ENCODE measurements at regions not wholly inside any gene's neighbourhood (a gene's known extent, or its start where the extent isn't known, plus 50 kb on each side); places are given as distances from the start of the nearest gene placed in this dataset.
"Not testable (repeated sequence)": the region's sequence is repeated elsewhere in the genome, so short reads cannot be mapped to it uniquely, and the experiment has no call there.

DNA sequence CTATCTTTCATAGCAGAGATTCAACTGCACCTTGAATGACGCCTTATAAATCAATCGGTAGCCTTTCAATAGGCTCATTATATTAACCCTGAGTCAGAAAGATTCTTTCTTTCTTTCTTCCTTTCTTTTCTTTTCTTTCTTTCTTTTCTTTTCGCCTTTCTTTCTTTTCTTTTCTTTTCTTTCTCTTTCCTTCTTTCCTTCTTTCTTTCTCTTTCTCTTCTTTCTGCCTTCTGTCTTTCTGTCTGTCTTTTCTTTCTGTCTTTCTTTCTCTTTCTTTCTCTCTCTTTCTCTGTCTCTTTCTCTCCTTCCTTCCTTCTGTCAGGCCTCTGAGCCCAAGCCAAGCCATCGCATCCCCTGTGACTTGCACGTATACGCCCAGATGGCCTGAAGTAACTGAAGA, 86.0 kb upstream of the CLINT1 start:
- Mint-ChIP-seq H3K36me3 (ENCODE audit: unreplicated experiment) (no peaks in the 10 kb centered on the region), H3K27me3 (ENCODE audit: unreplicated experiment) (no peaks in the 10 kb centered on the region), H3K4me1 (ENCODE audit: unreplicated experiment) (peaks cover 11% of the 10 kb centered on the region), H3K4me3 (ENCODE audit: unreplicated experiment) (no peak overlapping the region), H3K27ac (ENCODE audit: unreplicated experiment) (no peak overlapping the region), H3K9me3 (ENCODE audit: unreplicated experiment) (no peaks in the 10 kb centered on the region)
- no peak for DNase-seq (ENCODE audit: extremely low spot score, unreplicated experiment)
- no peak for TF ChIP-seq CTCF (IDR thresholded peaks at IDR 0.05)

DNA sequence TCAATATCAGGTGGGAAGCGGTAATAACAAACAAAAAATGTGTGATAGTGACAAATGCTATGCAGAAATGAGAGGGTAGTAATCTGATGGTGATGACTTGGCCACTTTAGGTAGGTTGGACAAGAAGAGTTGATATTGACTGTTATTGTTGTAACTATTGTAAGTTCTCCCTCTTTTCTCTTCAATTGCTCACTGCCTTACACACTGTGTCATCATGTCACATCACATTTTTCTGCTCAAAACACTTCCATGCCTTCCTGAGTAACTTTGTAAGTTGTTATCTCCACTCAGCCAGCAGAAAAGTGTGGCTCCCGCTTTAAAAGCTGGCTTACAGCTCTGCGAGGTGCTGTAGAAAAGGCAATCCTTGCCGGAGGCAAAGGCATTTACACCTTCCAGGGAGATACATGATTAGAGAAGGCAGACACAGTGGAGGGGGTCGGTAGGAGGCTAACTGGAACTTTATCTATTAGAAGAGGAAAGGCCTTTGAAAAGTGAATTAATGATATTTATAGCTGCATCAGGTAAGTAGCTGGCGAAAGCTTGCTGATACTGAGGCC, 85.2 kb upstream of the CLINT1 start:
- Mint-ChIP-seq H3K27ac (ENCODE audit: unreplicated experiment) (no peak overlapping the region), H3K9me3 (ENCODE audit: unreplicated experiment) (no peaks in the 10 kb centered on the region), H3K36me3 (ENCODE audit: unreplicated experiment) (no peaks in the 10 kb centered on the region), H3K4me3 (ENCODE audit: unreplicated experiment) (no peak overlapping the region), H3K4me1 (ENCODE audit: unreplicated experiment) (peaks cover 11% of the 10 kb centered on the region), H3K27me3 (ENCODE audit: unreplicated experiment) (no peaks in the 10 kb centered on the region)
- no peak for DNase-seq (ENCODE audit: extremely low spot score, unreplicated experiment)
- TF ChIP-seq CTCF (IDR thresholded peaks at IDR 0.05), result no peak

- Mint-ChIP-seq H3K27ac (ENCODE audit: unreplicated experiment) (no peak overlapping the region), H3K27me3 (ENCODE audit: unreplicated experiment) (no peaks in the 10 kb centered on the region), H3K4me1 (ENCODE audit: unreplicated experiment) (no peaks in the 10 kb centered on the region), H3K4me3 (ENCODE audit: unreplicated experiment) (no peak overlapping the region), H3K9me3 (ENCODE audit: unreplicated experiment) (no peaks in the 10 kb centered on the region), H3K36me3 (ENCODE audit: unreplicated experiment) (no peaks in the 10 kb centered on the region)
- DNase-seq (ENCODE audit: extremely low spot score, unreplicated experiment), result no peak
- TF ChIP-seq CTCF (IDR thresholded peaks at IDR 0.05), result no peak
These were observed 83.7 kb upstream of the CLINT1 start for GRCh38 chr5:157942595-157942994.

DNA sequence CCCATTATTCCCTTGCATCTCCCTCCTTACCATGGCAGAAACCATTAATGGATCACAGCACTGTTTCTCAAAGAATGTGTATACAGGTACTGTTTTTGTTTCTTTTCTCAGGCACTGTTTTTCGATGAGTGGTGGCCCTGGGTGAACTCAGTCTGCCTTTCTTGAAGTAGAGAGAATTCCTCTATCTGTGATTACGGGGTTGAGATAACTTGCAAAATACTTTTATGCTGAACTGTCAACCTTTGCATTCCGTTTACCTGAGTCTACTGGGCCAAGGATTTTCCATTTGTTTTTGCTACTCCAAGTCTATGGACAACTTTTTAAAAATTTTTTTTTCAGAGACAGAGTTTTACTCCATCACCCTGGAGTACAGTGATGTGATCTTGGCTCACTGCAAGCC, 82.7 kb upstream of the CLINT1 start:
- no peaks in the 10 kb centered on the region for H3K27me3 Mint-ChIP-seq (ENCODE audit: unreplicated experiment)
- no peak for DNase-seq (ENCODE audit: extremely low spot score, unreplicated experiment)
- H3K4me1 Mint-ChIP-seq (ENCODE audit: unreplicated experiment), result no peaks in the 10 kb centered on the region

DNA sequence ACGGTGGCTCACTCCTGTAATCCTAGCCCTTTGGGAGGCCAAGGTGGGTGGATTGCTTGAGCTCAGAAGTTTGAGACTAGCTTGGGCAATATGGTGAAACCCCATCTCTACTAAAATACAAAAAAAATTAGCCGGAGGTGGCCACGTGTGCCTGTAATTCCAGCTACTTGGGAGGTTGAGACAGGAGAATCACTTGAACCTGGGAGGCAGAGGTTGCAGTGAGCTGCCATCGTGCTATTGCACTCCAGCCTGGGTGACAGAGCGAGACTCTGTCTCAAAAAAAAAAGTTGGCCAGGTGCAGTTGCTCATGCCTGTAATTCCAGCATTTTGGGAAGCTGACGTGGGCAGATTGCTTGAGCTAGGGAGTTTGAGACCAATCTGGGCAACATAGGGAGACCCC, 79.2 kb upstream of the CLINT1 start:
- H3K27me3 Mint-ChIP-seq (ENCODE audit: unreplicated experiment); DNase-seq (ENCODE audit: extremely low spot score, unreplicated experiment); H3K36me3 Mint-ChIP-seq (ENCODE audit: unreplicated experiment); H3K27ac Mint-ChIP-seq (ENCODE audit: unreplicated experiment); H3K4me1 Mint-ChIP-seq (ENCODE audit: unreplicated experiment); H3K4me3 Mint-ChIP-seq (ENCODE audit: unreplicated experiment); H3K9me3 Mint-ChIP-seq (ENCODE audit: unreplicated experiment): not testable (repeated sequence)

More for the DNA sequence above, 82.7 kb upstream of the CLINT1 start:
- Mint-ChIP-seq H3K4me3 (ENCODE audit: unreplicated experiment) (no peak overlapping the region), H3K9me3 (ENCODE audit: unreplicated experiment) (no peaks in the 10 kb centered on the region), H3K27ac (ENCODE audit: unreplicated experiment) (no peak overlapping the region), H3K36me3 (ENCODE audit: unreplicated experiment) (no peaks in the 10 kb centered on the region)
- no peak for TF ChIP-seq CTCF (IDR thresholded peaks at IDR 0.05)

DNA sequence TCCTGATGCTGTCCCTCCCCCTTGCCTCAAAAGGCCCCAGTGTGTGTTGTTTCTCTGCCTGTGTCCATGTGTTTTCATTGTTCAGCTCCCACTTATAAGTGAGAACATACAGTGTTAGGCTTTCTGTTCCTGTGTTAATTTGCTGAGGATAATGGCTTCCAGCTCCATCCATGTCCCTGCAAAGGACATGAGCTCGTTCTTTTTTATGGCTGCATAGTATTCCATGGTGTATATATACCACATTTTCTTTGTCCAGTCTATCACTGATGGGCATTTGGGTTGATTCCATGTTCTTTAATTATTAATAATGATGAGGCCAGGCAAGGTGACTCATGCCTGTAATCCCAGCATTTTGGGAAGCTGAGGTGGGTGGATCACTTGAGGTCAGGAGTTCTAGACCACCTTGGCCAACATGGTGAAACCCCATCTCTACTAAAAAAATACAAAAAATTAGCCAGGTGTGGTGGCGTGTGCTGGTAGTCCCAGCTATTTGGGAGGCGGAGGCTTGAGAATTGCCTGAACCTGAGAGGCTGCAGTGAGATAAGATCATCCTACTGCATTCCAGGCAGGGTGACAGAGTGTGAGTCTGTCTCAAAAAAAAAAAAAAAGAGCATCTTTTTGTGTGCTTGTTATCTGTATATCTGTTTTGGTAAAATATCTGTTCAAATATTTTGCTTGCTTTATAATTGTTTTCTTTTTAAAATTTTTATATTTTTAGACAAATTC, 78.0 kb upstream of the CLINT1 start:
- H3K27me3 Mint-ChIP-seq (ENCODE audit: unreplicated experiment); H3K27ac Mint-ChIP-seq (ENCODE audit: unreplicated experiment); H3K9me3 Mint-ChIP-seq (ENCODE audit: unreplicated experiment); H3K4me1 Mint-ChIP-seq (ENCODE audit: unreplicated experiment); H3K36me3 Mint-ChIP-seq (ENCODE audit: unreplicated experiment); DNase-seq (ENCODE audit: extremely low spot score, unreplicated experiment); H3K4me3 Mint-ChIP-seq (ENCODE audit: unreplicated experiment): not testable (repeated sequence)
